Mucosa of descending colon (tissue), 3 donors: ENCODE measurements at regions not wholly inside any gene's neighbourhood (a gene's known extent, or its start where the extent isn't known, plus 50 kb on each side); places are given as distances from the start of the nearest gene placed in this dataset.

Experiments used
- ATAC-seq: fragments of 200-7000 bp; cut with Tn5 transposase; one replicate; pipeline ENCODE4 v1.9.1; 2020; ENCODE audit warnings: mild to moderate bottlenecking, moderate library complexity
- DNase-seq, 3 donors: peaks; one replicate each; pipeline ENCODE4 v3.0.0-alpha.2; 2020
- H3K36me3 ChIP-seq: fragments of 200-600 bp; one replicate; pipeline ENCODE4 v1.8.0; 2021; ENCODE audit warnings: low read depth, mild to moderate bottlenecking
- H3K4me1 ChIP-seq: fragments of 200-600 bp; one replicate; pipeline ENCODE4 v1.8.0; 2021; ENCODE audit warnings: low read depth, mild to moderate bottlenecking
- H3K4me3 ChIP-seq: fragments of 200-600 bp; one replicate; pipeline ENCODE4 v1.8.0; 2021; ENCODE audit warnings: mild to moderate bottlenecking
- H3K9me3 ChIP-seq: fragments of 200-600 bp; one replicate; pipeline ENCODE4 v1.8.0; 2021; ENCODE audit warnings: mild to moderate bottlenecking
- CTCF ChIP-seq: fragments of 200-600 bp; IDR thresholded peaks from one replicate; pipeline ENCODE4 v1.8.0; 2022; ENCODE audit warnings: antibody characterized with exemption, mild to moderate bottlenecking
- intact Hi-C, 2 donors: fragments of 100-400 bp; cut with DNase I in 1 of 2; cut with micrococcal nuclease in 1 of 2; formaldehyde crosslinking; loops; one replicate each; pipeline versions ENCODE4 v1.11.0 to v1.11.1; 2022; cut with DNase I, micrococcal nuclease
- donor health status: DM: no; HTN: no; CAD: no; lungs with moderate emphysema.
- donor health status: DM: no; HTN: no; CAD: no.
- donor health status: DM: no; HTN: yes; CAD: no.

DNA sequence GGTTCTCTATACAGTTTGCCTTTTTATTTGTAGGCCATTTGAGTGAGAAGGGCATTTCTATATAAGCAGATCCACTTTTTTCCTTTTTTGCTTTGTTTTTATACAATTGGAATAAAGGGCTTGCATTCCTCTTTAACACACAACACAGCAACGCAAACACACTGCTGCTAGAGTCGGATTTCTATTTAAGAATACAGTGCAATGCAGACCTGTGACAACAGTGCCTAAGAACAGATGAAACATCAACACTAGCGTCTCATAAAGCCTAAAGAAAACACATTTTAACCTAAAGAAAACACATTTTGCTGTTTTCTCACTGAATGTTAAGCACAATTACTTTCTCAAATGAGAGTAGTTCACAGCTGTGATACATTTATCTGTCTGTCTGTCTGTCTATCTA lies 1141.1 kb downstream of the CDH11 start:
- H3K9me3 ChIP-seq: no peaks in the 10 kb centered on the region
- DNase-seq: no peak
- intact Hi-C loops: no loop called here
- no peak for ATAC-seq
- H3K36me3 ChIP-seq: no peaks in the 10 kb centered on the region
- H3K4me1 ChIP-seq: no peaks in the 10 kb centered on the region
- no peak for TF ChIP-seq CTCF
- no peak overlapping the region for H3K4me3 ChIP-seq

DNA sequence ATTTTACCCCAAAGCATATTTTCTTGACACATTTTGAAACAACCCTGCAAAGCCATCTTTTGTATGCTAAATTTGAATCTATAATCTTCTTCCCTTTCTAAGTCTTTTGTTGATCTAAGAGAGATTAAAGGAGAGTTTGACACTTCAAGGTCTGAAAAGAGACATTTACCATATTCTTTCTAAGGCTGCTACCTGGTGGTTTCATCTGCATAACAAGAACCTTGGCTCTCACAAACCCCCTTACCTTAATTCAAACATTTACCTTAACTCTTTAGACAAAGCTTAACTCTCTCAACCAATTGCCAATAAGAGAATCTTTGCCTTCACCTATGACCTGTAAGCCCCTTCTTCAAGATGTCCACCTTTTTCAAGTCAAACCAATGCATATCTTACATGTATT lies 1143.6 kb downstream of the CDH11 start:
- Histone ChIP-seq H3K4me1 (no peaks in the 10 kb centered on the region), H3K9me3 (no peaks in the 10 kb centered on the region), H3K4me3 (no peak overlapping the region), H3K36me3 (no peaks in the 10 kb centered on the region)
- TF ChIP-seq CTCF: no peak
- DNase-seq (no peak), ATAC-seq (no peak)
- intact Hi-C loops: no loop called here

DNA sequence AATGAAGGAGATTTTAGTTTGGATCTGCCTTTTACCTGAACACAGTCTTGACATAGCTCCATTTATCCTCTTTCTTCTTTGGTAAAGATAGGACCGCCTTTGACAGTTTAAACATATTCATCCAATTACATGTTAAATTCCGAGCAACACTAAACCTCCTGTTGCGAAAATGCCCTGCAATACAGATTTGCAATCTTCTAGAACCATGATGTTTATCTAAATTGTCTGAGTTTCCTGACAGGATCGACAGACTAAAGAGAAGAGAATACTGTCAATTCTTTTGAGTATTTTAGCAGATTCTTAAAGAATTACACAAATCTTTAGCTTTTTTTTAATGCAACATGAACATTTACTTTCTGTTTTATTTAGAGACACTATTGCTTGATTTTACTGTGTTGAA lies 1145.5 kb downstream of the CDH11 start:
- H3K9me3 ChIP-seq: no peaks in the 10 kb centered on the region
- H3K4me3 ChIP-seq: no peak overlapping the region
- H3K4me1 ChIP-seq: no peaks in the 10 kb centered on the region
- intact Hi-C loops: no loop called here
- H3K36me3 ChIP-seq: no peaks in the 10 kb centered on the region
- no peak for DNase-seq
- TF ChIP-seq CTCF: no peak
- ATAC-seq: no peak

DNA sequence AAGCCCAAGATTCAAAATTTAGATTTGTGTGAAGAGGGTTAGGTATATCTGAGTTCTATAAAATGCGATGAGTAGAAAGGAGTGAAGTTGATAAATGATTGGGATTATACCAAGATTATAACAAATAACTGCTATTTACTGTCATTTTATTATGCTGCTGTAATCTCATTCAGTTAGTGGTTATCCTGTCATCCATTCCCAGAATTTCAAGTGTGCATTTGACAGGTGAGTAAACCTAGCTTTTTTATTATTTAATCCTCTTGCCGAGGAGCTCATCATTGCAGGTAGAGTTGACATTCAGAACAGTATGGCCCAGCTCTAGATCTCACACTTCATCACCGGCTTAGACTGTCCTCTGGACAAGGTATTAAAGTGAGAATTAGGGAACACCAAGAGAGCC lies 1146.2 kb downstream of the CDH11 start:
- ATAC-seq (no peak), DNase-seq (no peak)
- H3K4me3 ChIP-seq: no peak overlapping the region
- intact Hi-C loops: no loop called here
- H3K9me3 ChIP-seq: no peaks in the 10 kb centered on the region
- no peaks in the 10 kb centered on the region for H3K36me3 ChIP-seq
- no peak for TF ChIP-seq CTCF
- no peaks in the 10 kb centered on the region for H3K4me1 ChIP-seq

DNA sequence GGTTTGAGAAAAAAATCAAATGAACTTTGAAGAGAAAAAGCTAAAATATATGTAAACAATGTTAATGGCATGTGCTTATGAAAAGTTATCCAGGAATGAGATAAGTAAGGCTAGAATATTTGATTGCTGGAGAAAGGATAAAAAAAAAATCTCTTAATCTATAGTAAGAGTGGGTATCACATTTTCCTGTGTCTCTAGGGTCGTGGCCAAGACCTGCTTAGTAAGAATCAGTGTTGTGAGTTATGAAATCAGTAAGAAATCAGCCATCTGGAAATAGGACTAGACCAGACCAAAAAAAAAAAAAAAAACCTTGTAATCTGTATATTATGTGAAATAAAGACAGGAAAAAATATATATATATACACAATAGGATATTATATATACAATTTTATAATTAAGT lies 1153.9 kb downstream of the CDH11 start:
- no peak for ATAC-seq
- no peaks in the 10 kb centered on the region for H3K36me3 ChIP-seq
- no peak for TF ChIP-seq CTCF
- DNase-seq: no peak
- intact Hi-C loops: no loop called here
- H3K9me3 ChIP-seq: no peaks in the 10 kb centered on the region
- H3K4me1 ChIP-seq: no peaks in the 10 kb centered on the region
- H3K4me3 ChIP-seq: no peak overlapping the region

DNA sequence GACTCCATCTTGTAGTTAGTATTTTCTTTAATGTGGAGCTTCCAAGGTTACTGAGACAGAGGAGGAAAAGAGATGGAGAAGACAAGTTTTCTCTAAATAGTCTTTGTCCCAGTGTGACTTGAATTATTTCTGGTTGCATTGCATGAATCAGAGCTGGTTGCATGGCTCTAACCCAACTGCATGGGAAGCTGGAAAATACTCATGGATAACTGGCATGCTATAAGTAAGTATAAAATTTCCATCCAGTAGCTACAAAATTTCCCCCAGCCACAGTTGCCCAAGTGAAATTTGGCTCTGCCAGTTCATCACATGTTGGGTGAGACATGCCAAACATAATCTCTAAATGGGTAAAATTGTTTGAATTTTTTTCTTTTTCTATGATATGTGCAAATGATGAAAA lies 1161.5 kb downstream of the CDH11 start:
- Histone ChIP-seq H3K4me3 (no peak overlapping the region), H3K36me3 (no peaks in the 10 kb centered on the region), H3K9me3 (no peaks in the 10 kb centered on the region), H3K4me1 (no peaks in the 10 kb centered on the region)
- TF ChIP-seq CTCF: no peak
- ATAC-seq (no peak), DNase-seq (no peak)
- intact Hi-C loops: no loop called here
